Mesenchymal stem cell (in vitro differentiated cells and primary cell): ENCODE measurements at regions not wholly inside any gene's neighbourhood (a gene's known extent, or its start where the extent isn't known, plus 50 kb on each side); places are given as distances from the start of the nearest gene placed in this dataset.

Source experiments
- DNase-seq: peaks from one replicate; pipeline ENCODE4 v3.0.0-alpha.2; 2013
- H2AFZ ChIP-seq: one replicate; pipeline ENCODE4 v1.6.1; 2013; ENCODE audit warnings: low read depth, mild to moderate bottlenecking, control low read depth, inconsistent platforms, low read length, moderate library complexity
- H2AK5ac ChIP-seq: 2 replicates; pipeline ENCODE4 v1.6.1; 2013; ENCODE audit warnings: low read length, moderate library complexity, mild to moderate bottlenecking, inconsistent platforms; ENCODE audit not compliant: severe bottlenecking
- H2BK120ac ChIP-seq: one replicate; pipeline ENCODE4 v1.6.1; 2013; ENCODE audit warnings: low read depth, mild to moderate bottlenecking, inconsistent platforms, low read length, moderate library complexity
- H2BK12ac ChIP-seq, 2 experiments: one replicate each; pipeline ENCODE4 v1.6.1; 2013; ENCODE audit warnings: inconsistent platforms in 2 of 2, low read length in 2 of 2, mild to moderate bottlenecking in 2 of 2, moderate library complexity in 2 of 2, control low read depth in 1 of 2
- H2BK15ac ChIP-seq: one replicate; pipeline ENCODE4 v1.6.1; 2013; ENCODE audit warnings: mild to moderate bottlenecking, low read depth, inconsistent platforms; ENCODE audit not compliant: poor library complexity, severe bottlenecking
- H2BK5ac ChIP-seq: 2 replicates; pipeline ENCODE4 v1.6.1; 2013; ENCODE audit warnings: low read depth, mild to moderate bottlenecking, low read length, control low read depth, inconsistent platforms; ENCODE audit not compliant: poor library complexity, severe bottlenecking
- H3K14ac ChIP-seq, 2 experiments: one replicate each; pipeline ENCODE4 v1.6.1; 2013; ENCODE audit warnings: inconsistent platforms in 2 of 2, low read length in 2 of 2, control low read depth in 1 of 2, mild to moderate bottlenecking in 1 of 2, moderate library complexity in 1 of 2
- H3K18ac ChIP-seq, 2 experiments: one replicate each; pipeline ENCODE4 v1.6.1; 2013; ENCODE audit warnings: inconsistent platforms in 2 of 2, low read length in 2 of 2, control low read depth in 1 of 2, low read depth in 1 of 2, mild to moderate bottlenecking in 1 of 2
- H3K23ac ChIP-seq, 2 experiments: one replicate each; pipeline ENCODE4 v1.6.1; 2013; ENCODE audit warnings: inconsistent platforms in 2 of 2, low read length in 2 of 2, mild to moderate bottlenecking in 2 of 2, moderate library complexity in 2 of 2, control low read depth in 1 of 2
- H3K27ac ChIP-seq: 2 replicates; pipeline ENCODE4 v1.5.1; 2013; ENCODE audit warnings: mild to moderate bottlenecking, moderate library complexity, low read length, control low read depth, inconsistent platforms; ENCODE audit not compliant: poor library complexity, severe bottlenecking
- H3K27me3 ChIP-seq, 2 experiments: 2 replicates each; pipeline versions ENCODE4 v1.6.1 to v1.7.0; 2013; ENCODE audit warnings: low read length in 2 of 2, mild to moderate bottlenecking in 2 of 2, moderate library complexity in 2 of 2, control low read depth in 1 of 2, inconsistent platforms in 1 of 2; ENCODE audit not compliant: control insufficient read depth in 1 of 2, insufficient read depth in 1 of 2
- H3K36me3 ChIP-seq, 2 experiments: 2 replicates each; pipeline versions ENCODE4 v1.6.1 to v1.7.0; 2013; ENCODE audit warnings: low read length in 2 of 2, control low read depth in 1 of 2, inconsistent platforms in 1 of 2, low read depth in 1 of 2, mild to moderate bottlenecking in 1 of 2; ENCODE audit not compliant: insufficient read depth in 2 of 2, control insufficient read depth in 1 of 2
- H3K4ac ChIP-seq, 2 experiments: one replicate each; pipeline ENCODE4 v1.6.1; 2013; ENCODE audit warnings: inconsistent platforms in 2 of 2, low read length in 2 of 2, mild to moderate bottlenecking in 2 of 2, moderate library complexity in 2 of 2, control low read depth in 1 of 2, low read depth in 1 of 2
- H3K4me1 ChIP-seq: 2 replicates; pipeline ENCODE4 v1.6.1; 2013; ENCODE audit warnings: low read depth, low read length, control low read depth; ENCODE audit not compliant: control insufficient read depth, insufficient read depth
- H3K4me2 ChIP-seq: 2 replicates; pipeline ENCODE4 v1.6.1; 2013; ENCODE audit warnings: low read length, mild to moderate bottlenecking, inconsistent platforms; ENCODE audit not compliant: poor library complexity, severe bottlenecking
- H3K4me3 ChIP-seq, 2 experiments: 2 replicates each; pipeline versions ENCODE4 v1.5.1 to v1.7.0; 2013; ENCODE audit warnings: low read length in 2 of 2, mild to moderate bottlenecking in 2 of 2, control low read depth in 1 of 2, low read depth in 1 of 2; ENCODE audit not compliant: insufficient read depth in 1 of 2
- H3K79me1 ChIP-seq: replicated peaks from 2 replicates; pipeline ENCODE4 v1.6.1; 2013; ENCODE audit warnings: mild to moderate bottlenecking, control low read depth, low read length, inconsistent platforms; ENCODE audit not compliant: poor library complexity, severe bottlenecking
- H3K9ac ChIP-seq: 2 replicates; pipeline ENCODE4 v1.7.0; 2013; ENCODE audit warnings: mild to moderate bottlenecking, low read length, moderate library complexity
- H3K9me3 ChIP-seq: 2 replicates; pipeline ENCODE4 v1.7.0; 2013; ENCODE audit warnings: mild to moderate bottlenecking, low read length; ENCODE audit not compliant: control insufficient read depth
- H4K8ac ChIP-seq: one replicate; pipeline ENCODE4 v1.6.1; 2013; ENCODE audit warnings: inconsistent platforms, mild to moderate bottlenecking, low read length, moderate library complexity
- H4K91ac ChIP-seq: one replicate; pipeline ENCODE4 v1.6.1; 2013; ENCODE audit warnings: mild to moderate bottlenecking, low read length, inconsistent platforms
- WGBS: methylation state at CpG from one replicate; pipeline ENCODE4 v1.1.7; 2013; ENCODE audit warnings: mixed read lengths; 5-methylcytosine and 5-hydroxymethylcytosine counted together

GRCh38 chr13:54394085-54394700, 1365.6 kb downstream of the OLFM4 start:
- H2BK12ac ChIP-seq = no peak overlapping the region
- no peak overlapping the region for H2AK5ac ChIP-seq
- no peak overlapping the region for H2BK5ac ChIP-seq
- H3K9me3 ChIP-seq = no peaks in the 10 kb centered on the region
- no peak overlapping the region for H2AFZ ChIP-seq
- H3K4me1 ChIP-seq = no peaks in the 10 kb centered on the region
- no peak overlapping the region for H3K23ac ChIP-seq
- no peaks in the 10 kb centered on the region for H3K36me3 ChIP-seq
- no peaks in the 10 kb centered on the region for H3K27me3 ChIP-seq
- no peak overlapping the region for H4K91ac ChIP-seq
- 71% methylated on average over 6 of the region's 7 CpGs for WGBS
- H3K79me1 ChIP-seq = no peaks in the 10 kb centered on the region
- H3K18ac ChIP-seq = no peak overlapping the region
- no peak overlapping the region for H3K4me3 ChIP-seq
- H3K14ac ChIP-seq = no peak overlapping the region
- no peak overlapping the region for H2BK15ac ChIP-seq
- H3K9ac ChIP-seq = no peak overlapping the region
- no peak overlapping the region for H4K8ac ChIP-seq
- H3K27ac ChIP-seq = no peak overlapping the region
- no peak for DNase-seq
- H2BK120ac ChIP-seq = no peak overlapping the region
- no peak overlapping the region for H3K4me2 ChIP-seq
- no peak overlapping the region for H3K4ac ChIP-seq

- 97% methylated on average over 6 of the region's 6 CpGs for WGBS
- Histone ChIP-seq H3K4me1 (no peaks in the 10 kb centered on the region), H3K27me3 (no peaks in the 10 kb centered on the region), H3K79me1 (no peaks in the 10 kb centered on the region), H2BK120ac (no peak overlapping the region), H2AFZ (no peak overlapping the region), H2BK12ac (no peak overlapping the region), H3K4me3 (no peak overlapping the region), H3K14ac (no peak overlapping the region), H3K4ac (no peak overlapping the region), H2BK5ac (no peak overlapping the region), H2AK5ac (no peak overlapping the region), H3K4me2 (no peak overlapping the region), H4K91ac (no peak overlapping the region), H3K36me3 (no peaks in the 10 kb centered on the region), H3K9ac (no peak overlapping the region), H3K27ac (no peak overlapping the region), H3K18ac (no peak overlapping the region), H3K23ac (no peak overlapping the region), H4K8ac (no peak overlapping the region), H2BK15ac (no peak overlapping the region), H3K9me3 (no peaks in the 10 kb centered on the region)
- DNase-seq = no peak
Measured at GRCh38 chr13:54394908-54395307, 1366.3 kb downstream of the OLFM4 start.

- DNase-seq = no peak
Measured at GRCh38 chr13:54402495-54402894, 1373.9 kb downstream of the OLFM4 start.

GRCh38 chr13:54415753-54416366, 1387.2 kb downstream of the OLFM4 start:
- no peak overlapping the region for H3K27ac ChIP-seq
- H3K36me3 ChIP-seq = no peaks in the 10 kb centered on the region
- H3K23ac ChIP-seq = no peak overlapping the region
- no peaks in the 10 kb centered on the region for H3K4me1 ChIP-seq
- 87% methylated on average over 5 of the region's 6 CpGs for WGBS
- no peak overlapping the region for H4K91ac ChIP-seq
- H3K18ac ChIP-seq = no peak overlapping the region
- no peak overlapping the region for H3K4me2 ChIP-seq
- no peak overlapping the region for H3K4ac ChIP-seq
- no peaks in the 10 kb centered on the region for H3K27me3 ChIP-seq
- no peak overlapping the region for H3K9ac ChIP-seq
- H2BK12ac ChIP-seq = no peak overlapping the region
- H2BK120ac ChIP-seq = no peak overlapping the region
- H4K8ac ChIP-seq = no peak overlapping the region
- no peak overlapping the region for H3K14ac ChIP-seq
- H3K9me3 ChIP-seq = peaks cover 7% of the 10 kb centered on the region
- H2BK15ac ChIP-seq = no peak overlapping the region
- no peak overlapping the region for H2BK5ac ChIP-seq
- DNase-seq = no peak
- no peak overlapping the region for H2AFZ ChIP-seq
- H2AK5ac ChIP-seq = no peak overlapping the region
- H3K4me3 ChIP-seq = no peak overlapping the region
- H3K79me1 ChIP-seq = no peaks in the 10 kb centered on the region

More at GRCh38 chr13:54402495-54402894, 1373.9 kb downstream of the OLFM4 start:
- Histone ChIP-seq H3K4me2 (no peak overlapping the region), H3K27me3 (no peaks in the 10 kb centered on the region), H2BK15ac (no peak overlapping the region), H3K9ac (no peak overlapping the region), H3K27ac (no peak overlapping the region), H3K36me3 (no peaks in the 10 kb centered on the region), H2BK120ac (no peak overlapping the region), H2AK5ac (no peak overlapping the region), H4K8ac (no peak overlapping the region), H3K79me1 (no peaks in the 10 kb centered on the region), H4K91ac (no peak overlapping the region), H2BK5ac (no peak overlapping the region), H3K4ac (no peak overlapping the region), H2AFZ (no peak overlapping the region), H2BK12ac (no peak overlapping the region), H3K14ac (no peak overlapping the region), H3K4me3 (no peak overlapping the region), H3K23ac (no peak overlapping the region), H3K18ac (no peak overlapping the region), H3K9me3 (peaks cover 19% of the 10 kb centered on the region), H3K4me1 (no peaks in the 10 kb centered on the region)
- WGBS = no CpG with 5 or more reads among the region's 1 CpG
